DOHH2 (cell line): ENCODE measurements at regions not wholly inside any gene's neighbourhood (a gene's known extent, or its start where the extent isn't known, plus 50 kb on each side); places are given as distances from the start of the nearest gene placed in this dataset.

Experiments used
- H3F3A ChIP-seq: fragments of 200-600 bp; sonication (generic), shearing (Covaris generic); 2 replicates; pipeline ENCODE4 v1.6.0; 2016; ENCODE audit warnings: antibody characterized with exemption, mild to moderate bottlenecking; ENCODE audit not compliant: control insufficient read depth, insufficient read depth
- H3K27ac ChIP-seq: fragments of 200-600 bp; sonication (generic); 2 replicates; pipeline ENCODE4 v1.5.1; 2014; ENCODE audit warnings: low read depth, mild to moderate bottlenecking, low read length, moderate library complexity
- H3K27me3 ChIP-seq: fragments of 200-600 bp; sonication (generic); 2 replicates; pipeline ENCODE4 v1.6.1; 2014; ENCODE audit warnings: mild to moderate bottlenecking, low read length, mixed read lengths; ENCODE audit not compliant: control insufficient read depth
- H3K36me3 ChIP-seq: fragments of 200-600 bp; sonication (generic); 2 replicates; pipeline ENCODE4 v1.6.1; 2014; ENCODE audit warnings: mild to moderate bottlenecking, low read length, moderate library complexity, mixed read lengths; ENCODE audit not compliant: control insufficient read depth
- H3K4me1 ChIP-seq: fragments of 200-600 bp; sonication (generic); 2 replicates; pipeline ENCODE4 v1.6.1; 2014; ENCODE audit warnings: mild to moderate bottlenecking, low read length, mixed read lengths; ENCODE audit not compliant: control insufficient read depth
- H3K4me2 ChIP-seq: fragments of 200-600 bp; sonication (generic); 2 replicates; pipeline ENCODE4 v1.6.0; 2014; ENCODE audit warnings: mild to moderate bottlenecking, low read length, moderate library complexity
- H3K4me3 ChIP-seq: fragments of 200-600 bp; sonication (generic); 2 replicates; pipeline ENCODE4 v1.5.1; 2014; ENCODE audit warnings: mild to moderate bottlenecking, low read length, mixed read lengths
- H3K79me2 ChIP-seq: fragments of 200-600 bp; sonication (generic); 2 replicates; pipeline ENCODE4 v1.6.1; 2014; ENCODE audit warnings: mild to moderate bottlenecking, low read length, mixed read lengths; ENCODE audit not compliant: control insufficient read depth
- H3K9me2 ChIP-seq: fragments of 200-600 bp; sonication (generic); replicated peaks from 2 replicates; pipeline ENCODE4 v1.6.1; 2014; ENCODE audit warnings: mild to moderate bottlenecking, low read length, mixed read lengths; ENCODE audit not compliant: control insufficient read depth
- H3K9me3 ChIP-seq: fragments of 200-600 bp; sonication (generic); 2 replicates; pipeline ENCODE4 v1.6.1; 2014; ENCODE audit warnings: antibody characterized with exemption, low read length, mixed read lengths; ENCODE audit not compliant: control insufficient read depth, insufficient read depth
- H4K20me1 ChIP-seq: fragments of 200-600 bp; sonication (generic); 2 replicates; pipeline ENCODE4 v1.6.0; 2014; ENCODE audit warnings: low read depth, mild to moderate bottlenecking, antibody characterized with exemption, low read length, moderate library complexity; ENCODE audit not compliant: control insufficient read depth, insufficient read depth
- EZH2phosphoT487 ChIP-seq: fragments of 200-600 bp; sonication (generic); IDR thresholded peaks from 2 replicates; pipeline ENCODE4 v1.6.1; 2017; ENCODE audit warnings: borderline replicate concordance, mild to moderate bottlenecking, antibody characterized with exemption, low read length, moderate library complexity, mixed read lengths
- TF ChIP-seq, protein P1 (sequence below): fragments of 200-600 bp; sonication (generic); IDR thresholded peaks from one replicate; pipeline ENCODE4 v1.5.1; 2014; ENCODE audit warnings: antibody characterized with exemption, mild to moderate bottlenecking, low read depth, low read length; ENCODE audit not compliant: poor library complexity, severe bottlenecking

DNA sequence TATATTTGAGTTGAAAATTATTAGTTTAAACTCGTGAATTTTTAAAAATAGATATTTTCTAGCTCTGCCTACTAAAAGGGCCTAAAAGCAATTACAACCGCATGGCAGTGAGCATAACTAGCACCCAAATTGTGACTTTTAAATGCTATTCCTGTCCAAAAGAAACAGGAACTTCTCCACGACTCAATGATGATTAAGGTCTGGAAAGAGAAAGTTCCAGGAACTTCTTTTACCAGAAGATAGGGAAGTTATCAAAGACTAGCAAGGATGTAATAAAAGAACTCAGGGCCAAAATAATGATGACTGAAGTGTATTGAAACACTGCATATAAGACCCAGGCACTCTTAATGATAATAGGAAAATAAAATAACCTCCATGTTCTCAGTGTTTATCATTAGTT is 313.0 kb downstream of the PLPP3 start:
- Histone ChIP-seq H3K9me2 (no peaks in the 10 kb centered on the region), H3K36me3 (no peaks in the 10 kb centered on the region)
- TF ChIP-seq EZH2phosphoT487: no peak
- TF ChIP-seq, protein P1, sequence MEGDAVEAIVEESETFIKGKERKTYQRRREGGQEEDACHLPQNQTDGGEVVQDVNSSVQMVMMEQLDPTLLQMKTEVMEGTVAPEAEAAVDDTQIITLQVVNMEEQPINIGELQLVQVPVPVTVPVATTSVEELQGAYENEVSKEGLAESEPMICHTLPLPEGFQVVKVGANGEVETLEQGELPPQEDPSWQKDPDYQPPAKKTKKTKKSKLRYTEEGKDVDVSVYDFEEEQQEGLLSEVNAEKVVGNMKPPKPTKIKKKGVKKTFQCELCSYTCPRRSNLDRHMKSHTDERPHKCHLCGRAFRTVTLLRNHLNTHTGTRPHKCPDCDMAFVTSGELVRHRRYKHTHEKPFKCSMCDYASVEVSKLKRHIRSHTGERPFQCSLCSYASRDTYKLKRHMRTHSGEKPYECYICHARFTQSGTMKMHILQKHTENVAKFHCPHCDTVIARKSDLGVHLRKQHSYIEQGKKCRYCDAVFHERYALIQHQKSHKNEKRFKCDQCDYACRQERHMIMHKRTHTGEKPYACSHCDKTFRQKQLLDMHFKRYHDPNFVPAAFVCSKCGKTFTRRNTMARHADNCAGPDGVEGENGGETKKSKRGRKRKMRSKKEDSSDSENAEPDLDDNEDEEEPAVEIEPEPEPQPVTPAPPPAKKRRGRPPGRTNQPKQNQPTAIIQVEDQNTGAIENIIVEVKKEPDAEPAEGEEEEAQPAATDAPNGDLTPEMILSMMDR: no peak

DNA sequence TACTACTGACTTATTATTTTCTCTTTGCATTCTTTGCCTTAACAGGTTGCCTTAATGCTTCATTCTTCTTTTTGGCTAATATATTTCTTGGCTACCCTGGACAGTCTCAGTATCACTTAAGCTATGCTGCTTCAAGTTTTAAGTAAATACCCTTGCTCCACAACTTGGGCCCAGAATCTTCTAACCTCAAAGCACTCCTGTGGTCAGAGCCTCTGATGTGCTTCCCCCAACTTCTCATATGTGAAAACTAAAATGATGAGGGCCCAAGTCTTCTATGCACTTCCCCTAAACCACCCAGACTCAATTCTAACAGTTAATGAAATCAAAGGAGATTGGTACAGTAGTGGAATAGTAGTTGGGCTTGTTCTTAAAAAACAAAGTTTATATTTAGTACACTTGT is 314.1 kb downstream of the PLPP3 start:
- no peaks in the 10 kb centered on the region for H3K9me2 ChIP-seq
- H3K4me2 ChIP-seq: no peak overlapping the region
- no peak overlapping the region for H3K27ac ChIP-seq
- H4K20me1 ChIP-seq: no peaks in the 10 kb centered on the region
- no peaks in the 10 kb centered on the region for H3K36me3 ChIP-seq
- no peaks in the 10 kb centered on the region for H3K4me1 ChIP-seq
- no peak overlapping the region for H3K4me3 ChIP-seq
- no peaks in the 10 kb centered on the region for H3K27me3 ChIP-seq
- H3K9me3 ChIP-seq: no peaks in the 10 kb centered on the region
- no peak for TF ChIP-seq EZH2phosphoT487
- TF ChIP-seq, protein P1: no peak
- no peaks in the 10 kb centered on the region for H3F3A ChIP-seq
- no peaks in the 10 kb centered on the region for H3K79me2 ChIP-seq

More for the DNA sequence above, 313.0 kb downstream of the PLPP3 start:
- H3K27ac ChIP-seq: no peak overlapping the region
- H3K79me2 ChIP-seq: no peaks in the 10 kb centered on the region
- no peaks in the 10 kb centered on the region for H4K20me1 ChIP-seq
- no peaks in the 10 kb centered on the region for H3K4me1 ChIP-seq
- no peaks in the 10 kb centered on the region for H3F3A ChIP-seq
- H3K9me3 ChIP-seq: no peaks in the 10 kb centered on the region
- H3K4me2 ChIP-seq: no peak overlapping the region
- no peak overlapping the region for H3K4me3 ChIP-seq
- H3K27me3 ChIP-seq: no peaks in the 10 kb centered on the region

DNA sequence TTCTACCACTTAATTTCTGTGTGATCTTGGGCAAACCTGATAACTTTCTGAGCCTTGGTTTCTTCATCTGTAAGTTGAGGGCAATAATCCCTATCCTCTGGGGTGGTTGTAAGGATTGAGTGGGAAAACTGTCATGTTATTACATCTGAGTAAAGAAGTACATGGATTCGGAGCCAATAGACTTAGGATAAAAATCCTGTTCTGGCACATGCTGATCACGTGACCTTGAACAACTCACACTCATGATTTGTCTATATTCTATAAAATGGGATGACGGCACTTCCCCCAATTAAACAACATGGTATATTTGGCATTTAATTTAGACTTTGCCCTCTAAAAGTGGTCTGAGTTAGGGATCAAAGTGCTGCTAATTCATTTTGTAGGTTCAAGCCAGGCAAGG is 315.5 kb downstream of the PLPP3 start:
- Histone ChIP-seq H3K27me3 (no peaks in the 10 kb centered on the region), H3K4me2 (no peak overlapping the region), H4K20me1 (no peaks in the 10 kb centered on the region), H3K4me3 (no peak overlapping the region), H3K9me3 (no peaks in the 10 kb centered on the region), H3F3A (no peaks in the 10 kb centered on the region), H3K79me2 (no peaks in the 10 kb centered on the region), H3K4me1 (no peaks in the 10 kb centered on the region), H3K36me3 (no peaks in the 10 kb centered on the region), H3K9me2 (no peaks in the 10 kb centered on the region), H3K27ac (no peak overlapping the region)
- no peak for TF ChIP-seq EZH2phosphoT487
- TF ChIP-seq, protein P1: no peak

DNA sequence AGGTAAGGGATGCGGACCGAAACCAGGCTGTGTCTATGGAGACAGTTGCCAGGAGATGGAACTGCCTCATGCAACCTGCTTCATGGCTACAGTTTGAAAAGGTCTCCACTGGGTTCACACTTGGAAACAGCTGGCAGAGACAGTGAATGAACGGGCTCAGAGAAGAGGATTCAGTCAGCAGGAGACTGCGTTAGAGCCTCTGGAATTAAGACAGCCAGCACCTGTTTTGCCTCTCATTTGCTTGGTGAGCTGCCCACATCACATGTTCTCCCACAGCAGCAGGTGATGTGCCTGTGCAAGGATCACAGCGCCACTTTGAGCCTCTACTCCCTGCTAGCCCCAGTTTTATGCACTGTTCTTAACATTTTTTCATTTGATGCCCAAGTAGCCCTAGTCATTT is 321.0 kb downstream of the PLPP3 start:
- Histone ChIP-seq H4K20me1 (no peaks in the 10 kb centered on the region), H3K27ac (no peak overlapping the region), H3K4me2 (no peak overlapping the region), H3K79me2 (no peaks in the 10 kb centered on the region), H3K4me1 (no peaks in the 10 kb centered on the region), H3K4me3 (no peak overlapping the region), H3F3A (no peaks in the 10 kb centered on the region), H3K9me2 (no peaks in the 10 kb centered on the region), H3K27me3 (no peaks in the 10 kb centered on the region), H3K36me3 (no peaks in the 10 kb centered on the region), H3K9me3 (no peaks in the 10 kb centered on the region)
- no peak for TF ChIP-seq EZH2phosphoT487
- TF ChIP-seq, protein P1: no peak
